NCI-H146 treated with DMSO at 0.1 percent for 48 hours (cell line): ENCODE measurements at regions not wholly inside any gene's neighbourhood (a gene's known extent, or its start where the extent isn't known, plus 50 kb on each side); places are given as distances from the start of the nearest gene placed in this dataset.

Experiments
- DNase-seq: peaks from one replicate; lab custom pipeline; 2025; ENCODE audit not compliant: unreplicated experiment; lab: John Stamatoyannopoulos, UW

- DNase-seq: no peak
Measured at GRCh38 chr18:28409811-28410210, 232.9 kb upstream of the CDH2 start.

DNA sequence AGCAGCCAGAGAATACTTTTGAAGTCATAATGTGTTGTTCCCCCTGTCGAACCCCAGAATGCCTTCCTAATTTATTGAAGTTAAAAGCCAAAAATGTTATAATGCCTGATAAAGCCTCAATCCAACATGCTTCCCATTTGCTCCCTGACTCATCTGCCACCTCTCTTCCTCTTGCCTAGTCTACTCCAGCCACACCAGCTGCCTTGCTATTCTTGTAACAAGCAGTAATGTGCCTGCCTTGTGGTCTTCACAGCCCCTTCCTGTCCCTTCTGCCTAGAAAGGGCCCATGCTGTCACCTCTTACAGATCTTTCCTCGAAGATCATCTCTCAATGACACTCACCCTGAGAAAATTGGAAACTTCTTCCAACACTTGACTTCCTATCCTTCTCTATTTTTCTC lies 231.6 kb upstream of the CDH2 start:
- DNase-seq: no peak

GRCh38 chr18:28407681-28408080 lies 230.8 kb upstream of the CDH2 start:
- no peak for DNase-seq

DNA sequence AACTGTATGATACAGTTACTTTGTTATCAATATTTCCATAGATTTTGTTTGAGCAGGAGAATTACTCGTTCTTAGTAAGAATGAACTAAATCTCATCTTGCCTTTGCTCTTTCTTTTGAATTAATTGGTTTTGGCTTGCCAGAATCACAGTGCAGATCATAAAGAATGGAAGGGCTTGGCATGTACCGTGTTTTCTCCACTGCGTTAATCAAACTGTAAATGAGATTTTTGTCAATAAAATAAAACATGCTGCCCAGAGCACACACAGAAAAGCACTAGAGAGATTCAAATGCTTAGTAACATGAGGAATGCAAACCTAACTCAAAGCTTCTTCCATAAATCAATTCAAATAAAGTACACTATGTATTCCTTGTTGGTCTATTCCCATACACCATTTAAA lies 229.6 kb upstream of the CDH2 start:
- DNase-seq: no peak

GRCh38 chr18:28404694-28405093 lies 227.8 kb upstream of the CDH2 start:
- DNase-seq: no peak

DNA sequence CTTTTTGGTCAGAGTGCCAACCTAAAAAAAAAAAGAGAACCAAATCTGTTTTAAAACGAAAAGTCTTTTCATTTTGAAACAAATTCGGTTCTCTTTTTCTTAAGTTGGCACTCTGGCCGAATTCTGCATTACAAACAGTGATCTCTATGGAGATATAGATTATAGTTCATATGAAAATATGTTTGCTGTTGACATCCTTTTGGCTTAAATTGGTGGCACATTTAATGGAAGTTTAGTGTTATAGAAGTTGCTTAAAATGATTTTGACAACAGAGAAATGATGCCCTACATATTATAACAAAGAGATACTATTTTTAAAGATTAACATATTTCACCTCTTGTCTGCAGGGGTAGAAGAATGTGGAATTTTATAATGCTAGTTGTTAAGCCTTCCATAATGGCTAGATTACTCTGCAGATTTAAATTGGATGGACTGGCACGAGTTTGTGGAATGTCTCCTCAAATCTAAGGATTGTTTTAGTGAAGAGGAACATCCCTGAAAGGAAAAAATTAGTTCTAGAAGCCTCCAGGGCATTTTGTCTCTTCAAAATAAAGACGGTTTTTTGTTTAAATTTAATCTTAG lies 222.9 kb upstream of the CDH2 start:
- DNase-seq: no peak

DNA sequence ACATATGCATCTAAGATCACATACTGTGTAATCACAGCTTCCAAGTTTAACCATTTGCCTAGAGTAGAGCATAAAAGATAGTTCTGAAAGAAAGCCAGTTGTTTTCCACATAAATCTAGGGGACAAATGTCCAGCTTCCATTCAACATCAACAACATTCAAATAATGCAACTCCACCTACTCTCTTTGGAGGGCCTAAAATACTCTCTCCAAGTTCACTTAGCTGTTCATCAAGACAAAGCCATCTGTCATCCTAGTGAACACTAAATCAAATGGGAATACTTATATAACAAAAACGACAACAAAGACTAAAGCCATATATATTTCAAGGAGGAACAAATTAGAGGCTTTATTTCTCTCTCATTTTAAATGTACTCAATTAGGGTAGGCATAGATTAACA lies 221.5 kb upstream of the CDH2 start:
- no peak for DNase-seq

DNA sequence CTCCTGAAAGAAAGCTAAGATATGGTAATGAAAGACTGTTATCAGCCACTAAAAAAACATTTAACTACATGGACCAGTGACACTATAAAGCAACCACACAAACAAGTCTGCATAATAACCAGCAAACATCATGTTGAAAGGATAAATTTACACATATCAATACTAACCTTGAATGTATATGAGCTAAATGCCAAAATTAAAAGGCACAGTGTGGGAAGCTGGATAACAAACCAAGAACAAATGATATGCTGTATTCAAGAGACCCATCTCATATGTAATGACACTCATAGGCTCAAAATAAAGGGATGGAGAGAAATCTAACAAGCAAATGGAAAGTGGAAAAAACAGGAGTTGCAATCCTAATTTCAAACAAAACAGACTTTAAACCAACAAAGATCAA lies 213.1 kb upstream of the CDH2 start:
- DNase-seq: no peak

- no peak for DNase-seq
Measured at GRCh38 chr18:28382215-28382879, 205.4 kb upstream of the CDH2 start.

- DNase-seq: no peak
Measured at GRCh38 chr18:28372186-28372585, 195.3 kb upstream of the CDH2 start.

DNA sequence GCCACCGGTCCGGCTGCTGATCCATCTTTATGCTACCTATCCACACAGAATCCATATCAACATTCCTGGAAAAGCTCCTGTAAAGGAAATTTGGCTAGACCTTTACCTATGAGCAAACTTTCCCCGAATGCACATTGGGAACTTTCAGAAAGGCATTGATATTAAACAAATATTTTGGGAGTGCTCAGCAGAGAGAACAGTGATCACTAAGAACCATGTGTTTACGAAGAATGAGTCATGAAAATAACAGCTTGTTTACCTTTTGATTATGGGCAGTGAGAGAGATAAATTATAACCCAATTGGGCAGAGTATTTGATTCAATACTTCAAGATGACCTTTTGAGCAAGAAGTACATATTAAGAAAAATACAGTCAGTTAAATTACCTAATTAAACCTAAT lies 189.7 kb upstream of the CDH2 start:
- no peak for DNase-seq

DNA sequence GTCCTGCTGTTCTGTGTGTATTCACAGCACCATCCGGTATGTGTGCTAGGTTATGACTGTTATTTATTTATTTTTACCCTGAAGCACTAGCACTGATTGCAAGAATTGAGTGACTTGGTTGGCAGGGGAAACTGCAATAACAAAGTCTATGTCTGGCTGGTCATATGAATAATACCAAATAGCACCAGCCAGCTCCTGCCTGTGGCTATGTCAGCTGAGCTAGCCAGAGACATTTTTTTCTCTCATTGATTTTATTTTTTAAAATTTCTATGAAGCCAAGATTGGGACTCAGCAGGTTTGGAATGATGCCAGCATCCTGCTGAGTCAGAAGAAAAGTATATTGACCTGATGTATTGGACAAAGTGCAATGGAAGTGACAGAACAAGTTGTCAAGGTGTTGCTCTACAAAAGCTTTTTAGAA lies 188.5 kb upstream of the CDH2 start:
- DNase-seq: peak; percentile 14

- DNase-seq: no peak
Measured at GRCh38 chr18:28363124-28363523, 186.2 kb upstream of the CDH2 start.

DNA sequence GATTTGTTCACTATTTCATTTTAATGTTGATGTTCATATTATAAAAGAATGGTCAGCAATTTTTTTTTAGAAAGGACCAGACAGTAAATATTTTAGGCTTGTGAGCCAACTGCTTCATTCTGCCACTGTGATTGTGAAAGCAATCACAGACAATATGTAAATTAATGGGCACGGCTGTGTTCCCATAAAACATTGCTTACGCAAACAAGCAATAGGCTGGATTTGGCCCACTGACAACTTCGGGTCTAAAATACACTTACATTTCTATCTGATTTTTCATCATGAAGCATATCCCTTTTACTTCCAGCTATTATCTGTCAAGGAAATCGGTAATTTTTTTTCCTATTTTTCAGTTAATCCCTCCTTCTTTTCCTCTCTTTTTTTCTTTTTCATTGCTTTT lies 182.2 kb upstream of the CDH2 start:
- no peak for DNase-seq

GRCh38 chr18:28357766-28358401 lies 181.0 kb upstream of the CDH2 start:
- no peak for DNase-seq

- DNase-seq: no peak
Measured at GRCh38 chr18:28350821-28351220, 173.9 kb upstream of the CDH2 start.

- no peak for DNase-seq
Measured at GRCh38 chr18:28342231-28342630, 165.3 kb upstream of the CDH2 start.

- no peak for DNase-seq
Measured at GRCh38 chr18:28338316-28338715, 161.4 kb upstream of the CDH2 start.

DNA sequence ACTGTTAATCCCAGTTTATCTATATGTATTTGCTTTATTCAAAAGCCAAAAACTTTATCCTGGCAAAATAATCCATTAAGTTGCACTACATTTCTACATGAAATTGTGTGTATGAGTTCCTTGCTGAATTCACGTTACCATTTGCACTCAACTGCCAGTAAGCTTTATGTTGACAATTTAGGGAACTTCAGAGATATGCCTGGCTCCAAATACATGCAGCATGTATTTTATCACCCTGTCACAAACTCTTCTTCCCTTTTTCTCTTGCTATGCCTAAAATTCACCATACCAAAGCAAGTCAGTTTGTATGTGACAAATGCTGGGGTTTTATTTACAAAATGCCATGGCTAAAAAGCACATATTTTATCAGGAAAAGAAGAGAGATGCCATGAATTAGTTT lies 157.6 kb upstream of the CDH2 start:
- DNase-seq: no peak

- no peak for DNase-seq
Measured at GRCh38 chr18:28332071-28332470, 155.1 kb upstream of the CDH2 start.

GRCh38 chr18:28331551-28331950 lies 154.6 kb upstream of the CDH2 start:
- no peak for DNase-seq

- DNase-seq: no peak
Measured at GRCh38 chr18:28313602-28314001, 136.7 kb upstream of the CDH2 start.

GRCh38 chr18:28288784-28289183 lies 111.9 kb upstream of the CDH2 start:
- no peak for DNase-seq
